NB4 (cell line): ENCODE measurements at regions not wholly inside any gene's neighbourhood (a gene's known extent, or its start where the extent isn't known, plus 50 kb on each side); places are given as distances from the start of the nearest gene placed in this dataset.

ENCODE experiments used
- POLR2A ChIP-seq: IDR thresholded peaks from 2 replicates; pipeline ENCODE4 v1.6.1; 2011; ENCODE audit warnings: mild to moderate bottlenecking; ENCODE audit not compliant: insufficient read length; ENCODE audit errors: extremely low read depth
- TF ChIP-seq, protein P1 (sequence below): IDR thresholded peaks from one replicate; pipeline ENCODE4 v1.5.1; 2012; ENCODE audit warnings: low read depth, low read length
- TF ChIP-seq, protein P2 (sequence below): IDR thresholded peaks from 2 replicates; pipeline ENCODE4 v1.6.1; 2011; ENCODE audit warnings: low read depth, low read length

DNA sequence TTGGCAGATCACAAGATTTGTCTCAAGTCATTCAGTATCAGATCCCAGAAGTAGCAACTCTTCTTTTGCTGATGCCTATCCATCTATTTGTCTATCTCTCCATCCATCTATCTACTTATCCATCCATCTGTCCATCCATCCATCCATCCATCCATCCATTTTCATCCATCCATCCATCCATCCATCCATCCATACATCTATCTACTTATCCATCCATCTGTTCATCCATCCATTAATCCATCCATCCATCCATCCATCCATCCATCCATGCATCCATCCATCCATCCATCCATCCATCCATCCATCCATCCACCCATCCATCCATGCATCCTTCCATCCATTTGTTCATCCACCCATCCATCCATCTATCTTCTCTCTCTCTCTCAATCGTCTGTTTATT, 142.7 kb downstream of the PFKFB3 start:
- TF ChIP-seq, protein P1, sequence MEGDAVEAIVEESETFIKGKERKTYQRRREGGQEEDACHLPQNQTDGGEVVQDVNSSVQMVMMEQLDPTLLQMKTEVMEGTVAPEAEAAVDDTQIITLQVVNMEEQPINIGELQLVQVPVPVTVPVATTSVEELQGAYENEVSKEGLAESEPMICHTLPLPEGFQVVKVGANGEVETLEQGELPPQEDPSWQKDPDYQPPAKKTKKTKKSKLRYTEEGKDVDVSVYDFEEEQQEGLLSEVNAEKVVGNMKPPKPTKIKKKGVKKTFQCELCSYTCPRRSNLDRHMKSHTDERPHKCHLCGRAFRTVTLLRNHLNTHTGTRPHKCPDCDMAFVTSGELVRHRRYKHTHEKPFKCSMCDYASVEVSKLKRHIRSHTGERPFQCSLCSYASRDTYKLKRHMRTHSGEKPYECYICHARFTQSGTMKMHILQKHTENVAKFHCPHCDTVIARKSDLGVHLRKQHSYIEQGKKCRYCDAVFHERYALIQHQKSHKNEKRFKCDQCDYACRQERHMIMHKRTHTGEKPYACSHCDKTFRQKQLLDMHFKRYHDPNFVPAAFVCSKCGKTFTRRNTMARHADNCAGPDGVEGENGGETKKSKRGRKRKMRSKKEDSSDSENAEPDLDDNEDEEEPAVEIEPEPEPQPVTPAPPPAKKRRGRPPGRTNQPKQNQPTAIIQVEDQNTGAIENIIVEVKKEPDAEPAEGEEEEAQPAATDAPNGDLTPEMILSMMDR = no peak
- TF ChIP-seq POLR2A = no peak
- TF ChIP-seq, protein P2, sequence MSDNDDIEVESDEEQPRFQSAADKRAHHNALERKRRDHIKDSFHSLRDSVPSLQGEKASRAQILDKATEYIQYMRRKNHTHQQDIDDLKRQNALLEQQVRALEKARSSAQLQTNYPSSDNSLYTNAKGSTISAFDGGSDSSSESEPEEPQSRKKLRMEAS = no peak
